ENCODE measurements at regions not wholly inside any gene's neighbourhood (a gene's known extent, or its start where the extent isn't known, plus 50 kb on each side); places are given as distances from the start of the nearest gene placed in this dataset.

GRCh38 chr7:96400518-96400917, 78.6 kb upstream of the SLC25A13 start:
- ATAC-seq, result no peak
- TF ChIP-seq PPARA (CRISPR knock-in tag; IDR thresholded peaks at IDR 0.05; ENCODE audit: borderline replicate concordance), result no peak
- TF ChIP-seq ARNTL (CRISPR knock-in tag; IDR thresholded peaks at IDR 0.05; ENCODE audit: borderline replicate concordance, low read depth), result no peak
- TF ChIP-seq CREB5 (CRISPR knock-in tag; IDR thresholded peaks at IDR 0.05; ENCODE audit: low read depth), result no peak
- TF ChIP-seq SNAI2 (CRISPR knock-in tag; IDR thresholded peaks at IDR 0.05), result no peak
- no peak for TF ChIP-seq TSHZ2 (CRISPR knock-in tag; IDR thresholded peaks at IDR 0.05)
- no peak for TF ChIP-seq ZC3H10 (CRISPR knock-in tag; IDR thresholded peaks at IDR 0.05)
- TF ChIP-seq, protein P1, sequence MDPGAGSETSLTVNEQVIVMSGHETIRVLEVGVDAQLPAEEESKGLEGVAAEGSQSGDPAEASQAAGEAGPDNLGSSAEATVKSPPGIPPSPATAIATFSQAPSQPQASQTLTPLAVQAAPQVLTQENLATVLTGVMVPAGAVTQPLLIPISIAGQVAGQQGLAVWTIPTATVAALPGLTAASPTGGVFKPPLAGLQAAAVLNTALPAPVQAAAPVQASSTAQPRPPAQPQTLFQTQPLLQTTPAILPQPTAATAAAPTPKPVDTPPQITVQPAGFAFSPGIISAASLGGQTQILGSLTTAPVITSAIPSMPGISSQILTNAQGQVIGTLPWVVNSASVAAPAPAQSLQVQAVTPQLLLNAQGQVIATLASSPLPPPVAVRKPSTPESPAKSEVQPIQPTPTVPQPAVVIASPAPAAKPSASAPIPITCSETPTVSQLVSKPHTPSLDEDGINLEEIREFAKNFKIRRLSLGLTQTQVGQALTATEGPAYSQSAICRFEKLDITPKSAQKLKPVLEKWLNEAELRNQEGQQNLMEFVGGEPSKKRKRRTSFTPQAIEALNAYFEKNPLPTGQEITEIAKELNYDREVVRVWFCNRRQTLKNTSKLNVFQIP (CRISPR knock-in tag; IDR thresholded peaks at IDR 0.05; ENCODE audit: borderline replicate concordance, low read depth), result no peak
- no peak for TF ChIP-seq ZNF565 (CRISPR knock-in tag; conservative IDR thresholded peaks at IDR 0.05; ENCODE audit: low read depth)
- no peak for TF ChIP-seq TOX (CRISPR knock-in tag; IDR thresholded peaks at IDR 0.05; ENCODE audit: borderline replicate concordance)
- TF ChIP-seq, protein P2, sequence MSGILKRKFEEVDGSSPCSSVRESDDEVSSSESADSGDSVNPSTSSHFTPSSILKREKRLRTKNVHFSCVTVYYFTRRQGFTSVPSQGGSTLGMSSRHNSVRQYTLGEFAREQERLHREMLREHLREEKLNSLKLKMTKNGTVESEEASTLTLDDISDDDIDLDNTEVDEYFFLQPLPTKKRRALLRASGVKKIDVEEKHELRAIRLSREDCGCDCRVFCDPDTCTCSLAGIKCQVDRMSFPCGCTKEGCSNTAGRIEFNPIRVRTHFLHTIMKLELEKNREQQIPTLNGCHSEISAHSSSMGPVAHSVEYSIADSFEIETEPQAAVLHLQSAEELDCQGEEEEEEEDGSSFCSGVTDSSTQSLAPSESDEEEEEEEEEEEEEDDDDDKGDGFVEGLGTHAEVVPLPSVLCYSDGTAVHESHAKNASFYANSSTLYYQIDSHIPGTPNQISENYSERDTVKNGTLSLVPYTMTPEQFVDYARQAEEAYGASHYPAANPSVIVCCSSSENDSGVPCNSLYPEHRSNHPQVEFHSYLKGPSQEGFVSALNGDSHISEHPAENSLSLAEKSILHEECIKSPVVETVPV (CRISPR knock-in tag; IDR thresholded peaks at IDR 0.05), result no peak
- TF ChIP-seq ISL1 (CRISPR knock-in tag; IDR thresholded peaks at IDR 0.05), result no peak
- no peak for TF ChIP-seq ESRRG (CRISPR knock-in tag; IDR thresholded peaks at IDR 0.05)
- no peak for TF ChIP-seq ZNF8 (CRISPR knock-in tag; IDR thresholded peaks at IDR 0.05)
- no peak for TF ChIP-seq CSDC2 (CRISPR knock-in tag; IDR thresholded peaks at IDR 0.05)
- TF ChIP-seq, protein P3, sequence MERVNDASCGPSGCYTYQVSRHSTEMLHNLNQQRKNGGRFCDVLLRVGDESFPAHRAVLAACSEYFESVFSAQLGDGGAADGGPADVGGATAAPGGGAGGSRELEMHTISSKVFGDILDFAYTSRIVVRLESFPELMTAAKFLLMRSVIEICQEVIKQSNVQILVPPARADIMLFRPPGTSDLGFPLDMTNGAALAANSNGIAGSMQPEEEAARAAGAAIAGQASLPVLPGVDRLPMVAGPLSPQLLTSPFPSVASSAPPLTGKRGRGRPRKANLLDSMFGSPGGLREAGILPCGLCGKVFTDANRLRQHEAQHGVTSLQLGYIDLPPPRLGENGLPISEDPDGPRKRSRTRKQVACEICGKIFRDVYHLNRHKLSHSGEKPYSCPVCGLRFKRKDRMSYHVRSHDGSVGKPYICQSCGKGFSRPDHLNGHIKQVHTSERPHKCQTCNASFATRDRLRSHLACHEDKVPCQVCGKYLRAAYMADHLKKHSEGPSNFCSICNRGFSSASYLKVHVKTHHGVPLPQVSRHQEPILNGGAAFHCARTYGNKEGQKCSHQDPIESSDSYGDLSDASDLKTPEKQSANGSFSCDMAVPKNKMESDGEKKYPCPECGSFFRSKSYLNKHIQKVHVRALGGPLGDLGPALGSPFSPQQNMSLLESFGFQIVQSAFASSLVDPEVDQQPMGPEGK (CRISPR knock-in tag; IDR thresholded peaks at IDR 0.05; ENCODE audit: borderline replicate concordance), result no peak
- TF ChIP-seq ZFP3 (CRISPR knock-in tag; IDR thresholded peaks at IDR 0.05), result no peak
- TF ChIP-seq GLIS3 (CRISPR knock-in tag; IDR thresholded peaks at IDR 0.05), result no peak

GRCh38 chr7:96400001-96400400, 78.1 kb upstream of the SLC25A13 start:
- no peak for ATAC-seq
- TF ChIP-seq, protein P1 (CRISPR knock-in tag; IDR thresholded peaks at IDR 0.05; ENCODE audit: borderline replicate concordance, low read depth), result no peak
- TF ChIP-seq GLIS3 (CRISPR knock-in tag; IDR thresholded peaks at IDR 0.05) (no peak), ZC3H10 (CRISPR knock-in tag; IDR thresholded peaks at IDR 0.05) (no peak), ISL1 (CRISPR knock-in tag; IDR thresholded peaks at IDR 0.05) (no peak), PPARA (CRISPR knock-in tag; IDR thresholded peaks at IDR 0.05; ENCODE audit: borderline replicate concordance) (no peak), ESRRG (CRISPR knock-in tag; IDR thresholded peaks at IDR 0.05) (no peak), CSDC2 (CRISPR knock-in tag; IDR thresholded peaks at IDR 0.05) (no peak), SNAI2 (CRISPR knock-in tag; IDR thresholded peaks at IDR 0.05) (no peak), CREB5 (CRISPR knock-in tag; IDR thresholded peaks at IDR 0.05; ENCODE audit: low read depth) (no peak), TOX (CRISPR knock-in tag; IDR thresholded peaks at IDR 0.05; ENCODE audit: borderline replicate concordance) (no peak), RARB (CRISPR knock-in tag; IDR thresholded peaks at IDR 0.05) (no peak), ZFP30 (CRISPR knock-in tag; IDR thresholded peaks at IDR 0.05) (no peak), TSHZ2 (CRISPR knock-in tag; IDR thresholded peaks at IDR 0.05) (no peak), ZNF565 (CRISPR knock-in tag; conservative IDR thresholded peaks at IDR 0.05; ENCODE audit: low read depth) (no peak), ZFP3 (CRISPR knock-in tag; IDR thresholded peaks at IDR 0.05) (no peak), ZNF70 (CRISPR knock-in tag; IDR thresholded peaks at IDR 0.05) (no peak)
- TF ChIP-seq, protein P2 (CRISPR knock-in tag; IDR thresholded peaks at IDR 0.05), result no peak
